MM.1S (cell line): ENCODE measurements at regions not wholly inside any gene's neighbourhood (a gene's known extent, or its start where the extent isn't known, plus 50 kb on each side); places are given as distances from the start of the nearest gene placed in this dataset.

Source experiments
- CTCF ChIP-seq: fragments of 300-600 bp; sonication (generic); IDR thresholded peaks from 2 replicates; pipeline ENCODE4 v1.5.1; 2016; ENCODE audit warnings: antibody characterized with exemption, low read length, mixed read lengths
- EZH2 ChIP-seq: fragments of 300-600 bp; sonication (generic); optimal IDR thresholded peaks from 2 replicates; pipeline ENCODE3; 2017; ENCODE audit warnings: low read depth, mild to moderate bottlenecking, antibody characterized with exemption, low read length, mixed read lengths

DNA sequence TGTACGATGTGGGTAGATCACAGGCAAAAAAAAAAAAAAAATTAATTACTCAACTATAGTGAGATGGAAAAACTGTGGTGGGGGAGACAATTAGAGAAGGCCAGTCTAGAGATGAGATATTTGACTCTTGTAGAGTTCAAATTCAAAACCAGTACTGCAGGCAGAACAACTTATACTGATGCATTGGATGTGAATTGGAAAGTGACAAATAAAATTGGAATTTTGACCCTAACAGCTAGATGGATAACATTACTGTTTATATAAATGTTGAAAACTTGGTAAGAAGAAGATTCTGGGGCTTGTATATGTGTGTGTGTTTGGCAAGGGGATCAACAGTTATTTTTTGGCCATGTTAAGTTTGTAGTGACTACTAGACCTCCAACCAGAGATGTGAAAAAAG is 256.9 kb downstream of the RND3 start:
- no peak for TF ChIP-seq CTCF
- no peak for TF ChIP-seq EZH2
